Type B pancreatic cell (in vitro differentiated cells): ENCODE measurements at regions not wholly inside any gene's neighbourhood (a gene's known extent, or its start where the extent isn't known, plus 50 kb on each side); places are given as distances from the start of the nearest gene placed in this dataset.

Source experiments
- DNase-seq: peaks from one replicate; pipeline ENCODE4 v3.0.0; 2021; ENCODE audit warnings: mixed read lengths; ENCODE audit not compliant: unreplicated experiment; ENCODE audit errors: extremely low spot score
- H3K27ac Mint-ChIP-seq: 2 replicates; pipeline ENCODE4 v1.8.0; 2021; ENCODE audit warnings: mild to moderate bottlenecking, mixed read lengths
- H3K27me3 Mint-ChIP-seq: 2 replicates; pipeline ENCODE4 v1.8.0; 2021; ENCODE audit warnings: mixed read lengths
- H3K36me3 Mint-ChIP-seq: 2 replicates; pipeline ENCODE4 v1.8.0; 2021; ENCODE audit warnings: mixed read lengths
- H3K4me1 Mint-ChIP-seq: one replicate; pipeline ENCODE4 v1.8.0; 2021; ENCODE audit warnings: mixed read lengths; ENCODE audit not compliant: unreplicated experiment
- H3K4me3 Mint-ChIP-seq: 2 replicates; pipeline ENCODE4 v1.8.0; 2021; ENCODE audit warnings: mild to moderate bottlenecking, mixed read lengths
- H3K9me3 Mint-ChIP-seq: 2 replicates; pipeline ENCODE4 v1.8.0; 2021; ENCODE audit warnings: mixed read lengths
- CTCF ChIP-seq: fragments of 200-600 bp; sonication (generic); conservative IDR thresholded peaks from 2 replicates; pipeline ENCODE4 v1.5.0; 2021; ENCODE audit warnings: antibody characterized with exemption, mild to moderate bottlenecking

GRCh38 chr12:68094645-68095395 lies 64.7 kb downstream of the IFNG start:
- no peaks in the 10 kb centered on the region for H3K27me3 Mint-ChIP-seq
- H3K4me1 Mint-ChIP-seq = no peaks in the 10 kb centered on the region
- no peaks in the 10 kb centered on the region for H3K36me3 Mint-ChIP-seq

GRCh38 chr12:68094195-68094594 lies 65.3 kb downstream of the IFNG start:
- DNase-seq = no peak
- no peaks in the 10 kb centered on the region for H3K27me3 Mint-ChIP-seq
- no peak overlapping the region for H3K4me3 Mint-ChIP-seq
- no peaks in the 10 kb centered on the region for H3K36me3 Mint-ChIP-seq
- H3K9me3 Mint-ChIP-seq = peaks cover 6% of the 10 kb centered on the region
- no peak for TF ChIP-seq CTCF
- no peaks in the 10 kb centered on the region for H3K4me1 Mint-ChIP-seq
- H3K27ac Mint-ChIP-seq = no peak overlapping the region

More at GRCh38 chr12:68094645-68095395, 64.7 kb downstream of the IFNG start:
- Mint-ChIP-seq H3K4me3 (no peak overlapping the region), H3K9me3 (peaks cover 5% of the 10 kb centered on the region), H3K27ac (no peak overlapping the region)
- no peak for DNase-seq
- no peak for TF ChIP-seq CTCF

GRCh38 chr12:68092976-68093375 lies 66.6 kb downstream of the IFNG start:
- no peak overlapping the region for H3K27ac Mint-ChIP-seq
- H3K27me3 Mint-ChIP-seq = no peaks in the 10 kb centered on the region
- peaks cover 5% of the 10 kb centered on the region for H3K9me3 Mint-ChIP-seq
- no peak for DNase-seq
- no peak for TF ChIP-seq CTCF
- H3K4me1 Mint-ChIP-seq = no peaks in the 10 kb centered on the region
- no peaks in the 10 kb centered on the region for H3K36me3 Mint-ChIP-seq
- H3K4me3 Mint-ChIP-seq = no peak overlapping the region

- no peaks in the 10 kb centered on the region for H3K36me3 Mint-ChIP-seq
- no peak for TF ChIP-seq CTCF
- H3K4me1 Mint-ChIP-seq = no peaks in the 10 kb centered on the region
- no peak for DNase-seq
- no peak overlapping the region for H3K4me3 Mint-ChIP-seq
- peaks cover 10% of the 10 kb centered on the region for H3K9me3 Mint-ChIP-seq
- no peak overlapping the region for H3K27ac Mint-ChIP-seq
- H3K27me3 Mint-ChIP-seq = no peaks in the 10 kb centered on the region
Observed at GRCh38 chr12:68089101-68089500, 70.4 kb downstream of the IFNG start.

- no peak for TF ChIP-seq CTCF
- H3K4me1 Mint-ChIP-seq = no peaks in the 10 kb centered on the region
- no peaks in the 10 kb centered on the region for H3K27me3 Mint-ChIP-seq
- no peaks in the 10 kb centered on the region for H3K36me3 Mint-ChIP-seq
- H3K27ac Mint-ChIP-seq = no peak overlapping the region
- H3K9me3 Mint-ChIP-seq = peaks cover 13% of the 10 kb centered on the region
- H3K4me3 Mint-ChIP-seq = no peak overlapping the region
- no peak for DNase-seq
Observed at GRCh38 chr12:68086019-68086603, 73.4 kb downstream of the IFNG start.
